ENCODE measurements at regions not wholly inside any gene's neighbourhood (a gene's known extent, or its start where the extent isn't known, plus 50 kb on each side); places are given as distances from the start of the nearest gene placed in this dataset.

- Histone ChIP-seq H3K4me1 (ENCODE audit: insufficient read depth, low read length, poor library complexity, severe bottlenecking) (no peaks in the 10 kb centered on the region), H2AFZ (ENCODE audit: low read length) (no peak overlapping the region), H3K9me3 (ENCODE audit: low read length) (no peaks in the 10 kb centered on the region), H3K9me2 (ENCODE audit: insufficient read depth, low read length) (no peaks in the 10 kb centered on the region), H3K4me2 (ENCODE audit: low read length) (no peak overlapping the region), H3K4me3 (ENCODE audit: low read depth, low read length, poor library complexity, severe bottlenecking) (no peak overlapping the region), H3K36me3 (ENCODE audit: insufficient read depth, low read length) (no peaks in the 10 kb centered on the region), H3K27ac (ENCODE audit: low read depth, low read length, poor library complexity, severe bottlenecking) (no peak overlapping the region), H4K20me1 (ENCODE audit: insufficient read depth, low read length) (no peaks in the 10 kb centered on the region), H3K79me2 (ENCODE audit: insufficient read depth, low read depth, low read length) (no peaks in the 10 kb centered on the region)
- ChIA-PET CTCF (ENCODE audit: unreplicated experiment) (no interaction called here), POLR2A (interaction anchor here (0.6 to 0.9 kb wide), 2 partner anchors 11 to 98 kb away, joined by 3 read pairs; no protein-coding TSS in a partner anchor)
- TF ChIP-seq CTCF (conservative IDR thresholded peaks at IDR 0.05; ENCODE audit: low read length) (peak; percentile 63), EZH2phosphoT487 (IDR thresholded peaks at IDR 0.05; ENCODE audit: borderline replicate concordance, low read depth, low read length) (no peak)
- intact Hi-C loops (cut with micrococcal nuclease; ENCODE audit: unreplicated experiment), result loop anchor here (5.0 kb wide), 1 partner anchor 324 kb away; no protein-coding TSS in a partner anchor
- BruUV-seq (replicated peaks), result no TSS peak
- DNase-seq (ENCODE audit: low spot score), result no peak
Observed at GRCh38 chr3:159586571-159587202, 401.9 kb upstream of the IL12A start.

- DNase-seq (ENCODE audit: low spot score), result no peak
- POLR2A ChIA-PET, result interaction anchor here (0.7 kb wide), 1 partner anchor 447 kb away, joined by 3 read pairs; no protein-coding TSS in a partner anchor
- intact Hi-C loops (cut with micrococcal nuclease; ENCODE audit: unreplicated experiment), result no loop called here
Observed at GRCh38 chr3:159593927-159594605, 394.6 kb upstream of the IL12A start.

More at GRCh38 chr3:159593927-159594605, 394.6 kb upstream of the IL12A start:
- no peak for TF ChIP-seq CTCF (conservative IDR thresholded peaks at IDR 0.05; ENCODE audit: low read length)
- no peak for TF ChIP-seq EZH2phosphoT487 (IDR thresholded peaks at IDR 0.05; ENCODE audit: borderline replicate concordance, low read depth, low read length)
- H3K9me3 ChIP-seq (ENCODE audit: low read length), result no peaks in the 10 kb centered on the region
- no peak overlapping the region for H3K4me3 ChIP-seq (ENCODE audit: low read depth, low read length, poor library complexity, severe bottlenecking)
- no peak overlapping the region for H2AFZ ChIP-seq (ENCODE audit: low read length)
- H3K4me1 ChIP-seq (ENCODE audit: insufficient read depth, low read length, poor library complexity, severe bottlenecking), result no peaks in the 10 kb centered on the region
- no peak overlapping the region for H3K4me2 ChIP-seq (ENCODE audit: low read length)
- CTCF ChIA-PET (ENCODE audit: unreplicated experiment), result no interaction called here
- H3K9me2 ChIP-seq (ENCODE audit: insufficient read depth, low read length), result no peaks in the 10 kb centered on the region
- H3K27ac ChIP-seq (ENCODE audit: low read depth, low read length, poor library complexity, severe bottlenecking), result no peak overlapping the region
- no peaks in the 10 kb centered on the region for H3K36me3 ChIP-seq (ENCODE audit: insufficient read depth, low read length)
- no peaks in the 10 kb centered on the region for H3K79me2 ChIP-seq (ENCODE audit: insufficient read depth, low read depth, low read length)
- no TSS peak for BruUV-seq (replicated peaks)
- H4K20me1 ChIP-seq (ENCODE audit: insufficient read depth, low read length), result no peaks in the 10 kb centered on the region

Data from OCI-LY7 (cell line).